ENCODE measurements at regions not wholly inside any gene's neighbourhood (a gene's known extent, or its start where the extent isn't known, plus 50 kb on each side); places are given as distances from the start of the nearest gene placed in this dataset.

DNA sequence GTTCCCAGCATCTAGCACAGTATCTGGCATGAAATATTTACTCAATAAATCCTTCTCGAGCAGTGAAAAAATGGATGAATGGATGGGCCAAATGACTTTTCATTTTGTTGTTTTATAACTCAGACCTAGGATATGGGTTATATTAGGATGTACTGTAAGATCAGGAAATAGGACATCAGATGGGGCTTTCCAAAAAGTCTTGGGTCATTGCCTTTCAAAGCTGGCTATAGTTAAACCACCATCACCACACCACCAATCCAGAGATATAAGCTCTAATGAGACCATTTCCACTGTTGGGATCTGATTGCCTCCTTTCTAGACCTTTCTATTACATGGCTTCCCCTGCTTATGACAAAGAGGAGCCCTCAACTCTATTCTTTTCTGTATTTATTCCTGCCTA lies 525.0 kb upstream of the TCF4 start:
- no peak for TF ChIP-seq EZH2 (IDR thresholded peaks at IDR 0.05; ENCODE audit: borderline replicate concordance, low read length)
- TF ChIP-seq, protein P1, sequence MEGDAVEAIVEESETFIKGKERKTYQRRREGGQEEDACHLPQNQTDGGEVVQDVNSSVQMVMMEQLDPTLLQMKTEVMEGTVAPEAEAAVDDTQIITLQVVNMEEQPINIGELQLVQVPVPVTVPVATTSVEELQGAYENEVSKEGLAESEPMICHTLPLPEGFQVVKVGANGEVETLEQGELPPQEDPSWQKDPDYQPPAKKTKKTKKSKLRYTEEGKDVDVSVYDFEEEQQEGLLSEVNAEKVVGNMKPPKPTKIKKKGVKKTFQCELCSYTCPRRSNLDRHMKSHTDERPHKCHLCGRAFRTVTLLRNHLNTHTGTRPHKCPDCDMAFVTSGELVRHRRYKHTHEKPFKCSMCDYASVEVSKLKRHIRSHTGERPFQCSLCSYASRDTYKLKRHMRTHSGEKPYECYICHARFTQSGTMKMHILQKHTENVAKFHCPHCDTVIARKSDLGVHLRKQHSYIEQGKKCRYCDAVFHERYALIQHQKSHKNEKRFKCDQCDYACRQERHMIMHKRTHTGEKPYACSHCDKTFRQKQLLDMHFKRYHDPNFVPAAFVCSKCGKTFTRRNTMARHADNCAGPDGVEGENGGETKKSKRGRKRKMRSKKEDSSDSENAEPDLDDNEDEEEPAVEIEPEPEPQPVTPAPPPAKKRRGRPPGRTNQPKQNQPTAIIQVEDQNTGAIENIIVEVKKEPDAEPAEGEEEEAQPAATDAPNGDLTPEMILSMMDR (IDR thresholded peaks at IDR 0.05; ENCODE audit: low read length) = no peak

All from OCI-LY1 (cell line).